H9 (cell line): ENCODE measurements at regions not wholly inside any gene's neighbourhood (a gene's known extent, or its start where the extent isn't known, plus 50 kb on each side); places are given as distances from the start of the nearest gene placed in this dataset.

Experiments
- DNase-seq: peaks from one replicate; pipeline ENCODE4 v3.0.0-alpha.2; 2017
- H2AFZ ChIP-seq: one replicate; pipeline ENCODE4 v1.6.1; 2013; ENCODE audit warnings: mild to moderate bottlenecking, low read length, control low read depth, moderate library complexity
- H2AK5ac ChIP-seq: 2 replicates; pipeline ENCODE4 v1.6.1; 2013; ENCODE audit warnings: low read length, control low read depth, mixed read lengths; ENCODE audit not compliant: insufficient read length
- H2BK120ac ChIP-seq: one replicate; pipeline ENCODE4 v1.6.1; 2013; ENCODE audit warnings: low read depth, mild to moderate bottlenecking, low read length, control low read depth, inconsistent platforms; ENCODE audit not compliant: poor library complexity, severe bottlenecking
- H2BK12ac ChIP-seq: 2 replicates; pipeline ENCODE4 v1.6.1; 2013; ENCODE audit warnings: low read length, control low read depth, mixed read lengths, low read depth; ENCODE audit not compliant: insufficient read length
- H2BK15ac ChIP-seq: 2 replicates; pipeline ENCODE4 v1.6.1; 2013; ENCODE audit warnings: low read depth, low read length, control low read depth
- H2BK20ac ChIP-seq: one replicate; pipeline ENCODE4 v1.6.1; 2013; ENCODE audit warnings: low read depth, mild to moderate bottlenecking, low read length, control low read depth, inconsistent platforms; ENCODE audit not compliant: poor library complexity, severe bottlenecking
- H2BK5ac ChIP-seq: 2 replicates; pipeline ENCODE4 v1.6.1; 2013; ENCODE audit warnings: low read length, control low read depth, mixed read lengths; ENCODE audit not compliant: insufficient read length
- H3K14ac ChIP-seq: 2 replicates; pipeline ENCODE4 v1.6.1; 2013; ENCODE audit warnings: low read length, control low read depth; ENCODE audit not compliant: insufficient read depth
- H3K18ac ChIP-seq: 2 replicates; pipeline ENCODE4 v1.6.1; 2013; ENCODE audit warnings: low read depth, mild to moderate bottlenecking, mixed read lengths, low read length, control low read depth; ENCODE audit not compliant: insufficient read length
- H3K23ac ChIP-seq: 2 replicates; pipeline ENCODE4 v1.6.1; 2013; ENCODE audit warnings: low read length, control low read depth, mixed read lengths, low read depth; ENCODE audit not compliant: insufficient read length
- H3K23me2 ChIP-seq: 2 replicates; pipeline ENCODE4 v1.6.1; 2013; ENCODE audit warnings: low read depth, mild to moderate bottlenecking, mixed read lengths, low read length, control low read depth; ENCODE audit not compliant: insufficient read length, poor library complexity, severe bottlenecking
- H3K27ac ChIP-seq: 2 replicates; pipeline ENCODE4 v1.5.1; 2013; ENCODE audit warnings: low read length, control low read depth, mixed read lengths, low read depth; ENCODE audit not compliant: insufficient read length
- H3K27me3 ChIP-seq: 2 replicates; pipeline ENCODE4 v1.6.1; 2013; ENCODE audit warnings: low read length, control low read depth, inconsistent platforms; ENCODE audit not compliant: insufficient read depth
- H3K4ac ChIP-seq: 2 replicates; pipeline ENCODE4 v1.6.1; 2013; ENCODE audit warnings: low read depth, mild to moderate bottlenecking, control low read depth, inconsistent platforms, low read length, moderate library complexity
- H3K4me1 ChIP-seq: 2 replicates; pipeline ENCODE4 v1.6.1; 2013; ENCODE audit warnings: low read length, control low read depth, inconsistent platforms; ENCODE audit not compliant: insufficient read depth
- H3K4me2 ChIP-seq: 2 replicates; pipeline ENCODE4 v1.6.1; 2013; ENCODE audit warnings: low read length, control low read depth, mixed read lengths; ENCODE audit not compliant: insufficient read length, insufficient read depth
- H3K56ac ChIP-seq: 2 replicates; pipeline ENCODE4 v1.6.1; 2013; ENCODE audit warnings: low read depth, mild to moderate bottlenecking, mixed read lengths, low read length, control low read depth; ENCODE audit not compliant: insufficient read length
- H3K79me1 ChIP-seq: 2 replicates; pipeline ENCODE4 v1.6.1; 2013; ENCODE audit warnings: low read depth, mild to moderate bottlenecking, moderate library complexity, low read length, control low read depth, inconsistent platforms; ENCODE audit not compliant: insufficient read depth, poor library complexity, severe bottlenecking
- H3K79me2 ChIP-seq: 2 replicates; pipeline ENCODE4 v1.6.1; 2013; ENCODE audit warnings: low read length, control low read depth, inconsistent platforms; ENCODE audit not compliant: insufficient read depth
- H3K9ac ChIP-seq: 2 replicates; pipeline ENCODE4 v1.6.1; 2013; ENCODE audit warnings: low read length, control low read depth, mixed read lengths; ENCODE audit not compliant: insufficient read length; ENCODE audit errors: extremely low read depth
- H3K9me3 ChIP-seq: one replicate; pipeline ENCODE4 v1.6.1; 2013; ENCODE audit warnings: low read depth, low read length, inconsistent platforms; ENCODE audit not compliant: control insufficient read depth
- H3T11ph ChIP-seq: one replicate; pipeline ENCODE4 v1.6.1; 2013; ENCODE audit warnings: mild to moderate bottlenecking, low read length, control low read depth, inconsistent platforms
- H4K20me1 ChIP-seq: one replicate; pipeline ENCODE4 v1.6.1; 2013; ENCODE audit not compliant: control insufficient read depth, insufficient read length, insufficient read depth
- H4K5ac ChIP-seq: 2 replicates; pipeline ENCODE4 v1.6.1; 2013; ENCODE audit warnings: low read depth, mild to moderate bottlenecking, mixed read lengths, low read length, control low read depth; ENCODE audit not compliant: insufficient read length
- H4K8ac ChIP-seq: replicated peaks from 2 replicates; pipeline ENCODE4 v1.6.1; 2013; ENCODE audit warnings: low read length, control low read depth, mixed read lengths, low read depth; ENCODE audit not compliant: insufficient read length
- H4K91ac ChIP-seq: 2 replicates; pipeline ENCODE4 v1.6.1; 2013; ENCODE audit warnings: low read depth, mild to moderate bottlenecking, moderate library complexity, mixed read lengths, low read length, control low read depth; ENCODE audit not compliant: insufficient read length
- H3K27ac Mint-ChIP-seq, 3 experiments: 2 replicates in 2 of 3; 3 replicates in 1 of 3; pipeline ENCODE4 v1.8.0; 2020 to 2021; ENCODE audit warnings: mixed read lengths in 3 of 3, mild to moderate bottlenecking in 1 of 3, moderate library complexity in 1 of 3
- H3K27me3 Mint-ChIP-seq: 2 replicates; pipeline ENCODE4 v1.8.0; 2021; ENCODE audit warnings: low read depth, mild to moderate bottlenecking, moderate library complexity, mixed read lengths
- H3K36me3 Mint-ChIP-seq, 3 experiments: 2 replicates in 2 of 3; 3 replicates in 1 of 3; pipeline ENCODE4 v1.8.0; 2020 to 2021; ENCODE audit warnings: low read depth in 3 of 3, mixed read lengths in 3 of 3; ENCODE audit not compliant: insufficient read depth in 1 of 3
- H3K4me1 Mint-ChIP-seq, 2 experiments: 2 replicates each; pipeline ENCODE4 v1.8.0; 2020; ENCODE audit warnings: mixed read lengths in 2 of 2
- H3K4me3 Mint-ChIP-seq, 2 experiments: 2 replicates in 1 of 2; 3 replicates in 1 of 2; pipeline ENCODE4 v1.8.0; 2020 to 2021; ENCODE audit warnings: mild to moderate bottlenecking in 2 of 2, mixed read lengths in 2 of 2, moderate library complexity in 1 of 2
- H3K9me3 Mint-ChIP-seq, 2 experiments: 2 replicates in 1 of 2; 3 replicates in 1 of 2; pipeline ENCODE4 v1.8.0; 2020; ENCODE audit warnings: mild to moderate bottlenecking in 2 of 2, mixed read lengths in 2 of 2, moderate library complexity in 1 of 2
- WGBS: extraction: QIAGEN DNeasy Blood & Tissue Kit; methylation state at CpG from one replicate; pipeline ENCODE4 v1.1.7; 2013; ENCODE audit warnings: missing lambda C conversion rate, low lambda C conversion rate, mixed read lengths; ENCODE audit not compliant: insufficient read length; ENCODE audit errors: extremely low coverage; 5-methylcytosine and 5-hydroxymethylcytosine counted together
- TF ChIP-seq, protein P1 (sequence below): fragments of 200-600 bp; sonication (generic); conservative IDR thresholded peaks from 3 replicates; pipeline ENCODE4 v1.8.0; 2021; ENCODE audit warnings: antibody characterized with exemption, mild to moderate bottlenecking

GRCh38 chrX:56499372-56499771 lies 64.1 kb upstream of the UBQLN2 start:
- H2AFZ ChIP-seq = no peak overlapping the region
- H2BK15ac ChIP-seq = no peak overlapping the region
- H2AK5ac ChIP-seq = no peak overlapping the region
- TF ChIP-seq, protein P1, sequence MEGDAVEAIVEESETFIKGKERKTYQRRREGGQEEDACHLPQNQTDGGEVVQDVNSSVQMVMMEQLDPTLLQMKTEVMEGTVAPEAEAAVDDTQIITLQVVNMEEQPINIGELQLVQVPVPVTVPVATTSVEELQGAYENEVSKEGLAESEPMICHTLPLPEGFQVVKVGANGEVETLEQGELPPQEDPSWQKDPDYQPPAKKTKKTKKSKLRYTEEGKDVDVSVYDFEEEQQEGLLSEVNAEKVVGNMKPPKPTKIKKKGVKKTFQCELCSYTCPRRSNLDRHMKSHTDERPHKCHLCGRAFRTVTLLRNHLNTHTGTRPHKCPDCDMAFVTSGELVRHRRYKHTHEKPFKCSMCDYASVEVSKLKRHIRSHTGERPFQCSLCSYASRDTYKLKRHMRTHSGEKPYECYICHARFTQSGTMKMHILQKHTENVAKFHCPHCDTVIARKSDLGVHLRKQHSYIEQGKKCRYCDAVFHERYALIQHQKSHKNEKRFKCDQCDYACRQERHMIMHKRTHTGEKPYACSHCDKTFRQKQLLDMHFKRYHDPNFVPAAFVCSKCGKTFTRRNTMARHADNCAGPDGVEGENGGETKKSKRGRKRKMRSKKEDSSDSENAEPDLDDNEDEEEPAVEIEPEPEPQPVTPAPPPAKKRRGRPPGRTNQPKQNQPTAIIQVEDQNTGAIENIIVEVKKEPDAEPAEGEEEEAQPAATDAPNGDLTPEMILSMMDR = no peak
- no CpG with 5 or more reads among the region's 3 CpGs for WGBS
- no peak overlapping the region for H2BK120ac ChIP-seq
- no peak overlapping the region for H3K14ac ChIP-seq
- no peak overlapping the region for H3K23ac ChIP-seq
- no peaks in the 10 kb centered on the region for H3K27me3 Mint-ChIP-seq
- no peak overlapping the region for H4K5ac ChIP-seq
- peaks cover 0 to 4% (median 2%) of the 10 kb centered on the region in 3 experiments; a peak in 5 of 7 replicates for H3K36me3 Mint-ChIP-seq
- H3K9me3 ChIP-seq = peaks cover 33% of the 10 kb centered on the region
- H3K79me1 ChIP-seq = no peaks in the 10 kb centered on the region
- DNase-seq = no peak
- no peaks in the 10 kb centered on the region for H3K79me2 ChIP-seq
- H3K23me2 ChIP-seq = no peaks in the 10 kb centered on the region
- no peak overlapping the region for H3K9ac ChIP-seq
- no peak overlapping the region for H3T11ph ChIP-seq
- H3K4me3 Mint-ChIP-seq = no peak overlapping the region
- H2BK5ac ChIP-seq = no peak overlapping the region
- H3K18ac ChIP-seq = no peak overlapping the region
- no peak overlapping the region for H2BK12ac ChIP-seq
- no peak overlapping the region for H3K27ac ChIP-seq
- H4K20me1 ChIP-seq = no peaks in the 10 kb centered on the region
- no peak overlapping the region for H4K8ac ChIP-seq
- H3K4me2 ChIP-seq = no peak overlapping the region
- H3K4me1 ChIP-seq = no peaks in the 10 kb centered on the region
- no peak overlapping the region for H3K27ac Mint-ChIP-seq
- no peak overlapping the region for H4K91ac ChIP-seq
- no peaks in the 10 kb centered on the region for H3K27me3 ChIP-seq
- H3K9me3 Mint-ChIP-seq = peaks cover 64 to 94% of the 10 kb centered on the region in 2 experiments
- no peak overlapping the region for H2BK20ac ChIP-seq
- H3K56ac ChIP-seq = no peak overlapping the region
- no peaks in the 10 kb centered on the region for H3K4me1 Mint-ChIP-seq
- no peak overlapping the region for H3K4ac ChIP-seq
